Iris pigment epithelial cell (primary cell): ENCODE measurements at regions not wholly inside any gene's neighbourhood (a gene's known extent, or its start where the extent isn't known, plus 50 kb on each side); places are given as distances from the start of the nearest gene placed in this dataset.

Source experiments
- DNase-seq: peaks from one replicate; pipeline ENCODE4 v3.0.0-alpha.2; 2011; ENCODE audit warnings: low read depth

GRCh38 chr4:123807866-123808265 lies 411.3 kb downstream of the SPRY1 start:
- no peak for DNase-seq

GRCh38 chr4:123809864-123810263 lies 413.3 kb downstream of the SPRY1 start:
- no peak for DNase-seq

GRCh38 chr4:123812066-123812390 lies 415.4 kb downstream of the SPRY1 start:
- no peak for DNase-seq

- DNase-seq: no peak
These were observed 417.3 kb downstream of the SPRY1 start for GRCh38 chr4:123813901-123814300.

GRCh38 chr4:123816462-123816861 lies 419.9 kb downstream of the SPRY1 start:
- no peak for DNase-seq

- no peak for DNase-seq
These were observed 420.6 kb downstream of the SPRY1 start for GRCh38 chr4:123817025-123817688.

- DNase-seq: peak; percentile 57
These were observed 422.9 kb downstream of the SPRY1 start for GRCh38 chr4:123819362-123820035.

- DNase-seq: peak; percentile 70
These were observed 425.3 kb downstream of the SPRY1 start for GRCh38 chr4:123821861-123822260.

- no peak for DNase-seq
These were observed 425.8 kb downstream of the SPRY1 start for GRCh38 chr4:123822353-123822752.

- no peak for DNase-seq
These were observed 426.6 kb downstream of the SPRY1 start for GRCh38 chr4:123823244-123823643.

- peak; percentile 69 for DNase-seq
These were observed 427.9 kb downstream of the SPRY1 start for GRCh38 chr4:123824524-123824923.

- peak; percentile 92 for DNase-seq
These were observed 429.1 kb downstream of the SPRY1 start for GRCh38 chr4:123825596-123826291.

- peak; percentile 84 for DNase-seq
These were observed 430.3 kb downstream of the SPRY1 start for GRCh38 chr4:123826896-123827295.

GRCh38 chr4:123827511-123827910 lies 430.9 kb downstream of the SPRY1 start:
- no peak for DNase-seq

- DNase-seq: no peak
These were observed 434.3 kb downstream of the SPRY1 start for GRCh38 chr4:123830930-123831329.

- peak; percentile 100 for DNase-seq
These were observed 435.8 kb downstream of the SPRY1 start for GRCh38 chr4:123832173-123833026.

GRCh38 chr4:123833171-123833643 lies 436.6 kb downstream of the SPRY1 start:
- DNase-seq: no peak

- DNase-seq: no peak
These were observed 439.4 kb downstream of the SPRY1 start for GRCh38 chr4:123835831-123836590.

- DNase-seq: peak; percentile 43
These were observed 440.4 kb downstream of the SPRY1 start for GRCh38 chr4:123836851-123837595.

- DNase-seq: no peak
These were observed 441.9 kb downstream of the SPRY1 start for GRCh38 chr4:123838474-123838873.

- DNase-seq: no peak
These were observed 443.6 kb downstream of the SPRY1 start for GRCh38 chr4:123840197-123840596.
